ENCODE measurements at regions not wholly inside any gene's neighbourhood (a gene's known extent, or its start where the extent isn't known, plus 50 kb on each side); places are given as distances from the start of the nearest gene placed in this dataset.

DNA sequence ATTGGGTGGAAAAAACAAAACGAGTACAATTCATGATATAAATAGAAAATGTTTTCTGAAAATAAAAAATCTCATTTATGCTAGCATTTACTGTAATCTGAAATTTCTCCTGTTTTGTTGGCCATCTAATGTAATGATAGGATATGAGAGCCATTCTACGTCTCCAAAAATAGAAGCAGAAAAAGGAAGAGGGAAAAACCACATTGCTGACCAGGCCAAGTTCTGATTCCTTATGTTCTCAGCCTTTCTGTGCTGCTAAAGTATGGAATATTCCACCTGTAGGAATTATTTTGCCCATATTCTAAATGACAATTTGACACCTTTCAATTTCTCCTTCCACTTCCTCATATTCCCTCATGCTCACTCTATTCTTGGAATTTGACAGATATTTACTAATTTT, 110.2 kb downstream of the TBXT start:
- H3K9me2 ChIP-seq (ENCODE audit: insufficient read depth, low read length): no peaks in the 10 kb centered on the region
- no peak overlapping the region for H2AFZ ChIP-seq (ENCODE audit: low read depth, low read length)
- no peaks in the 10 kb centered on the region for H3K36me3 ChIP-seq (ENCODE audit: insufficient read depth, low read length)
- no peaks in the 10 kb centered on the region for H4K20me1 ChIP-seq (ENCODE audit: insufficient read depth)
- H3K4me2 ChIP-seq (ENCODE audit: low read length): no peak overlapping the region
- peaks cover 8% of the 10 kb centered on the region for H3K9me3 ChIP-seq (ENCODE audit: low read length)
- TF ChIP-seq, protein P1, sequence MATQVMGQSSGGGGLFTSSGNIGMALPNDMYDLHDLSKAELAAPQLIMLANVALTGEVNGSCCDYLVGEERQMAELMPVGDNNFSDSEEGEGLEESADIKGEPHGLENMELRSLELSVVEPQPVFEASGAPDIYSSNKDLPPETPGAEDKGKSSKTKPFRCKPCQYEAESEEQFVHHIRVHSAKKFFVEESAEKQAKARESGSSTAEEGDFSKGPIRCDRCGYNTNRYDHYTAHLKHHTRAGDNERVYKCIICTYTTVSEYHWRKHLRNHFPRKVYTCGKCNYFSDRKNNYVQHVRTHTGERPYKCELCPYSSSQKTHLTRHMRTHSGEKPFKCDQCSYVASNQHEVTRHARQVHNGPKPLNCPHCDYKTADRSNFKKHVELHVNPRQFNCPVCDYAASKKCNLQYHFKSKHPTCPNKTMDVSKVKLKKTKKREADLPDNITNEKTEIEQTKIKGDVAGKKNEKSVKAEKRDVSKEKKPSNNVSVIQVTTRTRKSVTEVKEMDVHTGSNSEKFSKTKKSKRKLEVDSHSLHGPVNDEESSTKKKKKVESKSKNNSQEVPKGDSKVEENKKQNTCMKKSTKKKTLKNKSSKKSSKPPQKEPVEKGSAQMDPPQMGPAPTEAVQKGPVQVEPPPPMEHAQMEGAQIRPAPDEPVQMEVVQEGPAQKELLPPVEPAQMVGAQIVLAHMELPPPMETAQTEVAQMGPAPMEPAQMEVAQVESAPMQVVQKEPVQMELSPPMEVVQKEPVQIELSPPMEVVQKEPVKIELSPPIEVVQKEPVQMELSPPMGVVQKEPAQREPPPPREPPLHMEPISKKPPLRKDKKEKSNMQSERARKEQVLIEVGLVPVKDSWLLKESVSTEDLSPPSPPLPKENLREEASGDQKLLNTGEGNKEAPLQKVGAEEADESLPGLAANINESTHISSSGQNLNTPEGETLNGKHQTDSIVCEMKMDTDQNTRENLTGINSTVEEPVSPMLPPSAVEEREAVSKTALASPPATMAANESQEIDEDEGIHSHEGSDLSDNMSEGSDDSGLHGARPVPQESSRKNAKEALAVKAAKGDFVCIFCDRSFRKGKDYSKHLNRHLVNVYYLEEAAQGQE (IDR thresholded peaks at IDR 0.05; ENCODE audit: borderline replicate concordance): no peak
- TF ChIP-seq, protein P2, sequence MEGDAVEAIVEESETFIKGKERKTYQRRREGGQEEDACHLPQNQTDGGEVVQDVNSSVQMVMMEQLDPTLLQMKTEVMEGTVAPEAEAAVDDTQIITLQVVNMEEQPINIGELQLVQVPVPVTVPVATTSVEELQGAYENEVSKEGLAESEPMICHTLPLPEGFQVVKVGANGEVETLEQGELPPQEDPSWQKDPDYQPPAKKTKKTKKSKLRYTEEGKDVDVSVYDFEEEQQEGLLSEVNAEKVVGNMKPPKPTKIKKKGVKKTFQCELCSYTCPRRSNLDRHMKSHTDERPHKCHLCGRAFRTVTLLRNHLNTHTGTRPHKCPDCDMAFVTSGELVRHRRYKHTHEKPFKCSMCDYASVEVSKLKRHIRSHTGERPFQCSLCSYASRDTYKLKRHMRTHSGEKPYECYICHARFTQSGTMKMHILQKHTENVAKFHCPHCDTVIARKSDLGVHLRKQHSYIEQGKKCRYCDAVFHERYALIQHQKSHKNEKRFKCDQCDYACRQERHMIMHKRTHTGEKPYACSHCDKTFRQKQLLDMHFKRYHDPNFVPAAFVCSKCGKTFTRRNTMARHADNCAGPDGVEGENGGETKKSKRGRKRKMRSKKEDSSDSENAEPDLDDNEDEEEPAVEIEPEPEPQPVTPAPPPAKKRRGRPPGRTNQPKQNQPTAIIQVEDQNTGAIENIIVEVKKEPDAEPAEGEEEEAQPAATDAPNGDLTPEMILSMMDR (IDR thresholded peaks at IDR 0.05; ENCODE audit: poor library complexity, severe bottlenecking): no peak
- TF ChIP-seq SMC3 (conservative IDR thresholded peaks at IDR 0.05; ENCODE audit: poor library complexity): no peak
- TF ChIP-seq POLR2AphosphoS5 (IDR thresholded peaks at IDR 0.05): no peak
- TF ChIP-seq EP300 (conservative IDR thresholded peaks at IDR 0.05; ENCODE audit: poor library complexity, severe bottlenecking): no peak
- TF ChIP-seq RAD21 (conservative IDR thresholded peaks at IDR 0.05): no peak
- no peak for TF ChIP-seq EZH2 (IDR thresholded peaks at IDR 0.05; ENCODE audit: borderline replicate concordance, insufficient read depth, low read length, poor library complexity, severe bottlenecking)
- TF ChIP-seq TAF1 (IDR thresholded peaks at IDR 0.05; ENCODE audit: low read depth): no peak
- TF ChIP-seq MXI1 (conservative IDR thresholded peaks at IDR 0.05; ENCODE audit: poor library complexity, severe bottlenecking): no peak
- no peak overlapping the region for H3K9ac ChIP-seq (ENCODE audit: low read length)
- no peaks in the 10 kb centered on the region for H3K27me3 ChIP-seq (ENCODE audit: insufficient read depth, low read depth, low read length)
- H3K79me2 ChIP-seq (replicated peaks; ENCODE audit: insufficient read depth, low read length): no peaks in the 10 kb centered on the region
- no peaks in the 10 kb centered on the region for H3F3A ChIP-seq (ENCODE audit: insufficient read depth, low read length, poor library complexity, severe bottlenecking)
- H3K27ac ChIP-seq (ENCODE audit: low read length): no peak overlapping the region
- H3K4me3 ChIP-seq (ENCODE audit: low read length): no peak overlapping the region

DNA sequence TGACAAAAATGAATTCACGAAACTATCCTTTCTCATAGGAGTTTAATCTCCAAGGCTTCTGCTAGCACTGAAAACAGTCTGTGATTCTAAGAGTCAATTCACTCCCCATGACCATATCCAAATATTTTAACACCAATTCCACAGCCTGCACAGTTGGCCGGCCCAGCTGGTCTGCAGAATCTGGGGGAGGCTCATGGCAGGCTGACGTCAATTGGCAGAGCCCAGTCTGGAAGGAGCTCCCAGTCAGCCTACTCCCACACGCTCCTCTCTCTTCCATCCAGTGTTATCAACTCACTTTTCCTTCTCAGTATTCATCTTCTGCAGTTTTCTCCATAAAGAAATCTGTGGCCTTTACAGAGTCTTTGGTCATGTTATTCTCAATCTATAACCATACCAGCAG, 111.0 kb downstream of the TBXT start:
- no peaks in the 10 kb centered on the region for H3F3A ChIP-seq (ENCODE audit: insufficient read depth, low read length, poor library complexity, severe bottlenecking)
- H3K27ac ChIP-seq (ENCODE audit: low read length): no peak overlapping the region
- no peak overlapping the region for H3K4me2 ChIP-seq (ENCODE audit: low read length)
- H3K36me3 ChIP-seq (ENCODE audit: insufficient read depth, low read length): no peaks in the 10 kb centered on the region
- no peak overlapping the region for H3K4me3 ChIP-seq (ENCODE audit: low read length)
- H3K9ac ChIP-seq (ENCODE audit: low read length): no peak overlapping the region
- H3K27me3 ChIP-seq (ENCODE audit: insufficient read depth, low read depth, low read length): no peaks in the 10 kb centered on the region
- no peaks in the 10 kb centered on the region for H3K79me2 ChIP-seq (replicated peaks; ENCODE audit: insufficient read depth, low read length)
- H2AFZ ChIP-seq (ENCODE audit: low read depth, low read length): no peak overlapping the region
- peaks cover 8% of the 10 kb centered on the region for H3K9me3 ChIP-seq (ENCODE audit: low read length)
- no peaks in the 10 kb centered on the region for H4K20me1 ChIP-seq (ENCODE audit: insufficient read depth)
- H3K9me2 ChIP-seq (ENCODE audit: insufficient read depth, low read length): no peaks in the 10 kb centered on the region
- TF ChIP-seq, protein P2 (IDR thresholded peaks at IDR 0.05; ENCODE audit: poor library complexity, severe bottlenecking): no peak
- TF ChIP-seq SMC3 (conservative IDR thresholded peaks at IDR 0.05; ENCODE audit: poor library complexity) (no peak), MXI1 (conservative IDR thresholded peaks at IDR 0.05; ENCODE audit: poor library complexity, severe bottlenecking) (no peak), TAF1 (IDR thresholded peaks at IDR 0.05; ENCODE audit: low read depth) (no peak), EP300 (conservative IDR thresholded peaks at IDR 0.05; ENCODE audit: poor library complexity, severe bottlenecking) (no peak), RAD21 (conservative IDR thresholded peaks at IDR 0.05) (no peak), EZH2 (IDR thresholded peaks at IDR 0.05; ENCODE audit: borderline replicate concordance, insufficient read depth, low read length, poor library complexity, severe bottlenecking) (no peak), POLR2AphosphoS5 (IDR thresholded peaks at IDR 0.05) (no peak)
- TF ChIP-seq, protein P1 (IDR thresholded peaks at IDR 0.05; ENCODE audit: borderline replicate concordance): no peak

All from neural cell (in vitro differentiated cells).